NCI-H1105 (cell line): ENCODE measurements at regions not wholly inside any gene's neighbourhood (a gene's known extent, or its start where the extent isn't known, plus 50 kb on each side); places are given as distances from the start of the nearest gene placed in this dataset.
"Not testable (repeated sequence)": the region's sequence is repeated elsewhere in the genome, so short reads cannot be mapped to it uniquely, and the experiment has no call there.

Experiments used
- DNase-seq: peaks from one replicate; lab custom pipeline; 2025; lab: John Stamatoyannopoulos, UW

DNA sequence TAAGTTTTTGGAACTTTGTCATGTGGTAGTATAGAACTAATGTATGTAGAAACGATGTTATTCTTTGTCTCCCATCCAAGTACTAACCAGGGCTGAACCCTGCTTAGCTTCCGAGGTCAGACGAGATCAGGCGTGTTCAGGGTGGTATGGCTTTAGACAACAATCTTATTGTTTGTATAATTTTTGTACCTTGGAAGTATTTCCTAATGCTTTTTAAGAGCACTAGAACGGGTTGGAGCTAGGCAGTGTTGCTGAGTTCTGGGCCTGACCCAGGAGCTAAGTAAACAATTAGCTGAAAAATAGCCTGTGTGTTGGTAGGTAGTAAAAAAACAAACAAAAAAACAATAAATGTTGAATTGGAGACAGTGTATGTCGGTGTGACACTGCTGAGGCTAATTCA, 244.3 kb downstream of the EMP1 start:
- no peak for DNase-seq

- no peak for DNase-seq
These were observed 241.0 kb downstream of the EMP1 start for GRCh38 chr12:13437541-13437940.

DNA sequence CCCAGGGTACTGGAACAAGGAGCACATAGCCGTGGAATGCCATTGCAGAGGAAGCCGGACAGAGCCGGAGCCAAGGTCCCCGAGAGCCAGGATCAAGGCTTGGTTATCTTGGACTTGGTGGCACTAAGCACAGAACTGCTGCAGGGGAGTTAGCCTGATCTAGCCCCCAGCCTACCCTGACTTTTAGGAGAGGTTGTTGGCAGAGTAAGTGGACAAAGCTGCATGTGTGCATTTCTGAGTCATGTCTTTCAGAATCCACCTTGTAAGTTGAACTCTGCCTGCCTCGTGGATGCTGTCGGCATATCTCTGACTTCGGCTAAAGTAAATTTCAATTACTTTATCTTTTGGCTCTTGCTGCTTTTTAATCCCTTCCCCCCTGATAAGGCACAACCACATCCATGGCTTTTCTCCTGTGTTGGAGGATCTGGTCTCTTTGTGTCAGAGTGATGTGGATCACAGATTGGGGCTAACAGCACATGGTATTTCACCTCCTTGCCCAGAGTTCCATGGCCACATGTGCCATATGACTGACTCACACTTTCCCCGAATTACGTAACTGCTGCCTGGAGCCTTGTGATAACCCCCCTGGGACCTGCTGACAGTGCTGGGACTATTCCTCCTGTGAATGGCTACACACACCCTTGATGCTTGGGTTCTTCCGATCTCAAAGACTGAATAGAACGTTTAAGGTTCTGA, 240.3 kb downstream of the EMP1 start:
- DNase-seq, result no peak

DNA sequence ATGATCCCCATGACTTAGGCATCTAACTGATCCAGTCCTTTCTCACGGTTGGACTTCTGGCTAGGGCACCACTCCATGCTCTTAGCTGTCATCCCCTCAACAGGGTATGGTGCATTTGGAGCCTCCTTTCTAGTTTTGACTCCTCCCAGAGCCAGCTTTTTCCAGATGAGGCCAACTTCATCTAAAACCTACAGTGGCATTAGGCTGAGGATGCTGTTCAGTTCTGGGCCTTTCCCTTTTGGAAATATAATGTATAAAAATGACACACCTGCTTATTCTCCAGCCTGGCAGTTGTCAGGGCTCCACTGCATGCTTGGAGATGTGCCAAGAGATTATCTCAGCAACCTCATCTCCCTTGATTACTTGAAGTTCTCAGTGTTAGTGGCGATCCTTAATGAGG, 239.7 kb downstream of the EMP1 start:
- DNase-seq, result peak; percentile 56

DNA sequence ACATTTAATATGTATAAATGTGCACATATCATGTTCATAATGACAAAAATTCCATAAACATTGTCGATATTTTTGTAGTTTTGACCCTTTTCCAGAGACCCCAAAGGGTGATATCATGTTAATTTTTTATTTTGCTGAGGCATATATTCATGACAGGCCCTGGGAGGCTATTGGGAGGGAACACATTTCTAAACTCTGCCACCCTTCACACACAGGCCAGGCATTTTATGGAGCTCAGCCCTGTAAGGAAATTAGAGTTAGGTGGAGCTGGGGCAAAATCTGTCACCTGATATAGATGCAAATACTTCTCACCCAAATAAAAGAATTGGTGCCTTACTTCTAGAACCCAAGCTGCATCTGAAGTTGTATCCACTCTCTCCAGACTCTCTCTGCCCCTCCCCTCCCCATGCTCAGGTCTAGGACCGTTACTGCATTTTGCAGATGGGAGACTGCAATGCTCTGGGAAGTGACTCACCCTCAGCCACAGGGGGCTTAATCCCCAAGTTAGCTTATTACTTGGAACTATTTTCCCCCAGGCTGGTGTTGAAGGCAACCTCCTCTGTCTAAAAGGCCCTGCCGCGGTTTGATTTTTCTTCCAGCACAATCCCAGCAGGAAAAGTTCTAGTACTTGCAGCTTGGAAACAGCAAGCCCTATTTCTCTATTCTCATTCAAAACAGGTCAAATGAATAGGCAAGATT, 238.9 kb downstream of the EMP1 start:
- DNase-seq, result no peak

DNA sequence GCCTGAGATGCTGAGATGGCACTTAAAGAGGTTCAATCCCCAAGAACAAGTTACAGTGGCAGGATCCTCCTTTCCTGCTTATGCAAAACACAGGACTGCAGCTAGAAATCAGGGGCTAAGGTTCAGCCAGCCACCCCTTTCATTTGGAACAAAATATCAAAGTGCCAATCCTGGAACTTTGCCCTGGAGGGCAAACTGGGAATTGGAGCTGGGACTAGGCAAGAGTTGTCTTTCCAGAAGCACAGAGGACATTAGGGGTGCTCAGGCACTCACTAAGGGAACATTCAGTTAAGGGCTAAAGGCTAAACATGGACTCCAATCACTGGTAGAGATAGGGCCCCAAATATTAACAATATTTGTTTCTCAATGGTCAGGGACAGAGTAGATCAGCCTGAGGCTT, 237.2 kb downstream of the EMP1 start:
- DNase-seq, result no peak

- no peak for DNase-seq
These were observed 234.5 kb downstream of the EMP1 start for GRCh38 chr12:13431041-13431440.

DNA sequence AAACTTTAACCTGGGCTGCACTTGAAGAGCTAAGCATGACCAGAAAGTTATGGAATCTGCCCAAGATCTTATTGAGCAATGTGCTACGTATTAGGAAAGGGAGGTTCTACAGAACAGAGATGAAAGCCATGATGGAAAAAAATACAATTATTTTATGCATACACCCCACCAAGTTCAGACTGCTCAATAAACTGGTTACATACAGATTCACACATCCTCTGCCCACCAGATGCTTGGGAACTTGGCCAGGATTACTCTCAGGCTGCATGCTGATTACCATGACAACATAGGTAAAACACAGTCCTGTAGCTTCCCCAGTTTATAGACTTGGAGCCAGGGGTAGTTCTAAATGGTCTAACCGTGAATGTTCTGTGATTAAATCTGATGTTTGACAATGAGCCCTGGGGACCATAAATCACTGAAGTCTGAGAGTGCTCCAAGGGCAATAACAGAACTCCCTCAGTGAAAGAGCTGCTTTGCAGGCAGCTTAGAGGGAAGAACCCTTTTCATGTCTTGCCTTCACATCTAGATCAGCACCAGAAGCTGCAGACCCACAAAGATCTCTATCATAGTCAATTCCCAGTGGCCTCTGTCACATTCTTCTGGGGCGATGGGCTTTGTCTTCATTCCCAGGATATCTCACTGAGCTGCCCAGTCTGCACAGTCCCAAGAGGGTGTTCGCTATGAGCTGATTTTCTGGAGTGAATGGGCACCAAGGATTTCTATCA, 232.2 kb downstream of the EMP1 start:
- DNase-seq, result peak; percentile 35

DNA sequence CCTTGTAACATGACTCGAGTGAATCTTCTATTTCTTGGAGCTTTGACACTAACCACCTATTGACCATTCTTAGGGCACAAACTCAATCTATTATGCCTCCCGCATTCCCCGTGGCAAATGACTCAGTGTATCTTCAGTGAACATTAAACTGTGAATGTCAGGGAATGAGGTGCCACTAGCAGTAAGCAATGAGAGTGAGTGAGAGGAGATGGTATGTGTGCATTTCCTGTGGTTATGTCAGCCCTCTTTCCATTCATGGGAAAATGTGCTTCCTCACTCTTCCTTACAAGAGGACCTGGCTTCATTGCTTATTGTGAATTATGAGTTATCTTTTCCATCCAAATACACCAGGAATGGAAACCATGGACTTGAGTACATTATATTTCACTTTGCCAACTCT, 229.2 kb downstream of the EMP1 start:
- DNase-seq, result no peak

GRCh38 chr12:13422291-13422690, 225.8 kb downstream of the EMP1 start:
- DNase-seq, result no peak

GRCh38 chr12:13417516-13417915, 221.0 kb downstream of the EMP1 start:
- DNase-seq, result no peak

GRCh38 chr12:13411287-13411686, 214.8 kb downstream of the EMP1 start:
- DNase-seq, result no peak

- DNase-seq, result no peak
These were observed 209.6 kb downstream of the EMP1 start for GRCh38 chr12:13405961-13406703.

GRCh38 chr12:13404631-13405473, 208.3 kb downstream of the EMP1 start:
- DNase-seq, result no peak

GRCh38 chr12:13404111-13404628, 207.6 kb downstream of the EMP1 start:
- no peak for DNase-seq

DNA sequence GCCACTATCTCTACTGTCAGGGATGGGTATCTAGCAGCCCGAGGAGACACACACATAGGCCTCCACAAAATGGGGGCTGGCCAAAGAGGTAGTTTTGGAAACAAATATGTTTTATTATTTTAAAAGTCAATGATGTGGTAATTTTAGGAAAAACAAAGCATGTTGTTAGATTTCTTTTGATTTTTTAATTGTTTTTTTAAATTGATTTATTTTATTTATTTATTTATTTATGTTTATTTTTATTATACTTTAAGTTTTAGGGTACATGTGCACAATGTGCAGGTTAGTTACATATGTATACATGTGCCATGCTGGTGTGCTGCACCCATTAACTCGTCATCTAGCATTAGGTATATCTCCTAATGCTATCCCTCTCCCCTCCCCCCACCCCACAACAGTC, 194.8 kb downstream of the EMP1 start:
- not testable (repeated sequence) for DNase-seq

DNA sequence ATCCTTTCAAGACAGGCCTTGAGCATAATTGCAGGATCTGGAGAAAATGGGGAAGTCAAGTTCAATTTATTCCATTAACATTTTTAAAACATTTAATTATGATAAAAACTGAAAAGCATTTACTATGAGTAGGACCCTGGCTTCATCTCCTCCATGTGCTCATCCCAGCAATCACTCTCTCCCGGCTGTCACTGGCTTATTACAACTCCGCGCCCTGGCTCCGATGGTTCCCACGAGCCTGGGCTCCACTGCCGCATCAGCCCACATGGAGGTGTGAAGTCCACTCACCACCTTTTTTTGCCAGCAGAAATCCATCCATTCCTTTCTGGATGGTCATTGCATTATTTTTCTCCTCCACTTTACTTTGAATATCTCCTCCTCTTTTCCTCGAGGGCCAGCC, 194.4 kb downstream of the EMP1 start:
- DNase-seq, result no peak

DNA sequence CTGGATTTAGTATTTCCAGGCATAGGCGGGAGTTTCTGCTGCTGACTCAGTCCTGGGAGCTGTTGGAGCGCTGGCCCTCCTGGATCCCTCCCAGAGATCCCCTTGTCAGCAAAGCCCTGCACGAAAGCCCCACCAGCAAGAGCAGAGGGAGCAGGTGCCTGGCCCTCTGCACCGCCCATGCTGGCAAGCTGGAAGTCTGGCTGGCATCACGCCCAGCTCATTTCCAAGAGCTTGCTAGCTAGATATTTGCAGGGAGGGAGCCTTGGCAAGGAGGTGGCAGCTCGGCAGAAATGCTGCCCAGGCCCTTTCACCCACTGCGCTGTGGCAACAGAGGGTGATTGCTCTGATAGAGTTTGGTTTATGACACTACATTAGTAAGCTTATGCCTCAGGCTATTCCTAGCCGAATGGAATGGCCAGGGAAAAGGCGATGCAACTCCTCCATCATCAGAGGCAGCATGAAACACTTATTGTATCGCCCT, 193.9 kb downstream of the EMP1 start:
- peak; percentile 99 for DNase-seq

DNA sequence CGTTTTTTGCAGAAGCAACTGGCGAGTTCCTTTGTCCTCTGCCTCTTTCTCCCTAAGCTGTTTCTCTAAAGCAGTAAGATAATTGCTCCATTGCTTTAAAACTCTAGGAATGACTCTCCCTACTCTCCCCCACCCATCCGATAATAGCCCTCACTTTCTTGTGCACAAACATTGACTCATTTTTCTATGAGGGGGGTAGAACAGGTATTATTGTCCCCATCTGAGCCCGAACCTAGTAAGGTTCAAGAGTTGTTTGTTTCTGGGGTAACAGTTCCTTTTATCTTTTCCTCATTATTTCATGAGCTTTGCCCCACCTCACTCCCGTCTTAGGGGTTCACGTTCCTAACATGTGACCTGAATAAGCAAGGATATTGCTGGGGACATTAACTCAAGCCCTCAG, 190.6 kb downstream of the EMP1 start:
- no peak for DNase-seq

GRCh38 chr12:13386323-13387039, 190.0 kb downstream of the EMP1 start:
- DNase-seq, result no peak
